Keratinocyte (primary cell): ENCODE measurements at regions not wholly inside any gene's neighbourhood (a gene's known extent, or its start where the extent isn't known, plus 50 kb on each side); places are given as distances from the start of the nearest gene placed in this dataset.

ENCODE experiments used
- DNase-seq: peaks from one replicate; pipeline ENCODE4 v3.0.0-alpha.2; 2011; ENCODE audit warnings: low read depth, missing footprints, low spot score
- FAIRE-seq: peaks from 2 replicates; lab custom pipeline; 2011; peaks lifted over from hg19 to GRCh38; lab: Jason Lieb, UNC
- H2AFZ ChIP-seq: 2 replicates; pipeline ENCODE4 v1.6.0; 2012; ENCODE audit warnings: low read length, control low read depth, inconsistent platforms; ENCODE audit not compliant: control insufficient read depth
- H3K27ac ChIP-seq: 2 replicates; pipeline ENCODE4 v1.5.1; 2011; ENCODE audit warnings: low read length; ENCODE audit not compliant: control insufficient read depth, insufficient read depth
- H3K27me3 ChIP-seq: 3 replicates; pipeline ENCODE4 v1.6.0; 2011; ENCODE audit warnings: low read length; ENCODE audit not compliant: control insufficient read depth, insufficient read depth; ENCODE audit errors: extremely low read depth
- H3K36me3 ChIP-seq, 2 experiments: 2 replicates in 1 of 2; 3 replicates in 1 of 2; pipeline ENCODE4 v1.5.1; 2011; ENCODE audit warnings: low read length in 2 of 2, mild to moderate bottlenecking in 1 of 2; ENCODE audit not compliant: control insufficient read depth in 2 of 2, insufficient read depth in 2 of 2; ENCODE audit errors: extremely low read depth in 1 of 2
- H3K4me1 ChIP-seq: 3 replicates; pipeline ENCODE4 v1.5.1; 2011; ENCODE audit warnings: low read length; ENCODE audit not compliant: control insufficient read depth, insufficient read depth; ENCODE audit errors: extremely low read depth
- H3K4me2 ChIP-seq: 3 replicates; pipeline ENCODE4 v1.6.0; 2011; ENCODE audit warnings: low read depth, low read length; ENCODE audit not compliant: control insufficient read depth, insufficient read depth; ENCODE audit errors: extremely low read depth
- H3K4me3 ChIP-seq, 3 experiments: fragments of 200-600 bp in 1 of 3; sonication (generic) in 1 of 3; 2 replicates in 2 of 3; 3 replicates in 1 of 3; pipeline ENCODE4 v1.5.1; 2011 to 2016; ENCODE audit warnings: low read length in 3 of 3, mild to moderate bottlenecking in 3 of 3, control low read depth in 2 of 3, inconsistent platforms in 1 of 3, low read depth in 1 of 3, mixed read lengths in 1 of 3, mixed run types in 1 of 3, moderate library complexity in 1 of 3; ENCODE audit not compliant: control insufficient read depth in 2 of 3, insufficient read depth in 2 of 3; ENCODE audit errors: extremely low read depth in 1 of 3
- H3K79me2 ChIP-seq: 2 replicates; pipeline ENCODE4 v1.6.0; 2012; ENCODE audit warnings: low read length; ENCODE audit not compliant: control insufficient read depth, insufficient read depth
- H3K9ac ChIP-seq: 3 replicates; pipeline ENCODE4 v1.6.0; 2011; ENCODE audit warnings: low read length; ENCODE audit not compliant: control insufficient read depth, insufficient read depth; ENCODE audit errors: extremely low read depth
- H3K9me1 ChIP-seq: 3 replicates; pipeline ENCODE4 v1.6.0; 2011; ENCODE audit warnings: low read length; ENCODE audit not compliant: control insufficient read depth, insufficient read depth; ENCODE audit errors: extremely low read depth
- H3K9me3 ChIP-seq: 2 replicates; pipeline ENCODE4 v1.5.1; 2012; ENCODE audit warnings: low read depth, low read length; ENCODE audit not compliant: control insufficient read depth
- H4K20me1 ChIP-seq: 3 replicates; pipeline ENCODE4 v1.6.0; 2011; ENCODE audit warnings: low read length; ENCODE audit not compliant: control insufficient read depth, insufficient read depth; ENCODE audit errors: extremely low read depth
- CTCF ChIP-seq, 3 experiments: IDR thresholded peaks in 1 of 3; conservative IDR thresholded peaks in 1 of 3; optimal IDR thresholded peaks in 1 of 3; 2 replicates in 2 of 3; 3 replicates in 1 of 3; pipeline versions ENCODE3 to v1.5.1; 2011; ENCODE audit warnings: low read length in 3 of 3, mild to moderate bottlenecking in 3 of 3, moderate library complexity in 2 of 3, control low read depth in 1 of 3, inconsistent platforms in 1 of 3; ENCODE audit not compliant: insufficient read depth in 2 of 3; ENCODE audit errors: extremely low read depth in 1 of 3
- EZH2 ChIP-seq: IDR thresholded peaks from one replicate; pipeline ENCODE4 v1.6.1; 2012; ENCODE audit warnings: inconsistent platforms, mild to moderate bottlenecking, low read length, moderate library complexity
- dilution Hi-C: fragments of 300-500 bp; cut with MboI; formaldehyde crosslinking; loops from one replicate; pipeline ENCODE4 v1.7.0; 2020; ENCODE audit warnings: low sequenced_read_pairs; ENCODE audit not compliant: extremely low pct_ligation_motif_present

DNA sequence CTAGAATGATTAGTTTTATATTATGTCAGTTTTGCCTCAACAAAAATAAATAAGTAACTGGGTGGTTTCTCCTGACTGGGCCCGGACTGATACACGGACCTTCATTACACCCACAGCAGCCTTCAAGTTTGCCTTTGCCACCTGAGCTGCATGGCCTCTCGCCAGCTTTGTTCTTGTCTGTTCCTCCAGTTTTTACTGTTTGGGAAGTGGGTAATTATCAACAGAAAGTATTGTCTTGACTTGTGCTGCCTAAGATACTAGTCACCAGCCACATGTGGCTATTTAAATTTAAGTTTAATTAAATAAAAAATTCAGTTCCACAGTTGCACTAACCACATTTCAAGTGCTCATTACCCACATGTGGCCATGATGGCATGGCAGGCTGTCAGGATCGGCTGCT is 74.7 kb upstream of the INTU start:
- H3K36me3 ChIP-seq = no peaks in the 10 kb centered on the region
- no peaks in the 10 kb centered on the region for H3K9me3 ChIP-seq
- no peak overlapping the region for H3K9ac ChIP-seq
- dilution Hi-C loops = no loop called here
- no peak overlapping the region for H3K4me2 ChIP-seq
- no peaks in the 10 kb centered on the region for H4K20me1 ChIP-seq
- H2AFZ ChIP-seq = no peak overlapping the region
- H3K4me3 ChIP-seq = no peak overlapping the region
- no peak for DNase-seq
- no peak for TF ChIP-seq CTCF (optimal IDR thresholded peaks at IDR 0.05 in 1 of 3, IDR thresholded peaks at IDR 0.05 in 1 of 3, conservative IDR thresholded peaks at IDR 0.05 in 1 of 3; ENCODE audit: extremely low read depth in 1 of 3, insufficient read depth in 2 of 3, low read length in 3 of 3)
- no peak for TF ChIP-seq EZH2
- H3K4me1 ChIP-seq = no peaks in the 10 kb centered on the region
- no peak for FAIRE-seq
- no peaks in the 10 kb centered on the region for H3K79me2 ChIP-seq
- no peak overlapping the region for H3K27ac ChIP-seq
- H3K27me3 ChIP-seq = no peaks in the 10 kb centered on the region
- H3K9me1 ChIP-seq = no peaks in the 10 kb centered on the region

DNA sequence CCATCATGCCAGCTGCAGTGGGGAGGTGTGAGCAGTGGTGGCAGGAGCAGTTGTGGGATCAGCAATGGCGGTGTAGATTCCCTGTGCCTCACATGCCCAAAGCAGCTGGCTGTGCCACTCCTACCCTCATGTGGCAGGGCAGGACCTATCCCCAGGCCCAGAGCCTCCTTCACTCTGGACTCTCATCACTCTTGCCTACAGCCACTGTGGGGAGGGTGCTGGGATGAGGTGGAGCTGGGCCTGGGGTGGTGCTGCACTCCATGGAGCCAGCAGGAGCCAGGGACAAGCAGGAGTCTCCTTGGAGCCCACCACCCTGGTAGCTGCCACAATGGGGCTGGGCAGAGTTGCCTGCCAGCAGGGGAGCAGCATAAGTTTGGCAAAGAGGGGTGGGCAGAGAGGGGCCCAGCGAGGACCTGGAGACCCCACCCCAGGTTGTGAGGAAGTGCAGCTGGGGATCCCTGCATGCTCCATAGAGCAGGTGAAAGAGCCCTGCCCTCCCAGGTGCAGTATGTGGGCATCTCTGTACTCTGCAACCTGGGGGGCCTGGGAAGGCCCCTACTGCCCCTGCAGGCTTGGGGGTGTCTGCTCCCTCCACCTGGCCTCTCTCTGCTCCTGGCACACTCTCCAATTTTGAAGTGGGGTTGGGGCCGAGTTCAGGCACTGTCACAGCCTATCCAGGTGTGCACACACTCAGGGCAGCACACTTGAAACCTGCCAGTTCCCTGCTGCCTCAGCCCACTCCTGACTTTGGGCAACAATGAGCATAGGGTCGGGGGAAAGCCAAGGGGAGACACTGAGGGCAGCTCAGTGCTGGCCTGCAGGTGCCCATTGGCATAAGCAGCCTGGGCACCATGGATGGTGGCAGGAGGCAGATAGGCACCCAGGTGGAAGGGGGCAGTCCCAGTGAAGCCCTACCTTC is 74.0 kb upstream of the INTU start:
- no peaks in the 10 kb centered on the region for H3K27me3 ChIP-seq
- no peaks in the 10 kb centered on the region for H3K36me3 ChIP-seq
- H3K79me2 ChIP-seq = no peaks in the 10 kb centered on the region
- dilution Hi-C loops = no loop called here
- H3K9me3 ChIP-seq = no peaks in the 10 kb centered on the region
- FAIRE-seq = no peak
- no peak for DNase-seq
- H2AFZ ChIP-seq = no peak overlapping the region
- no peak overlapping the region for H3K4me2 ChIP-seq
- H4K20me1 ChIP-seq = no peaks in the 10 kb centered on the region
- H3K4me3 ChIP-seq = no peak overlapping the region
- no peak overlapping the region for H3K27ac ChIP-seq
- no peaks in the 10 kb centered on the region for H3K9me1 ChIP-seq
- H3K9ac ChIP-seq = no peak overlapping the region
- H3K4me1 ChIP-seq = no peaks in the 10 kb centered on the region
- TF ChIP-seq EZH2 (no peak), CTCF (optimal IDR thresholded peaks at IDR 0.05 in 1 of 3, IDR thresholded peaks at IDR 0.05 in 1 of 3, conservative IDR thresholded peaks at IDR 0.05 in 1 of 3; ENCODE audit: extremely low read depth in 1 of 3, insufficient read depth in 2 of 3, low read length in 3 of 3) (no peak)
